ENCODE measurements at regions not wholly inside any gene's neighbourhood (a gene's known extent, or its start where the extent isn't known, plus 50 kb on each side); places are given as distances from the start of the nearest gene placed in this dataset.

GRCh38 chr3:75981401-75981800, 196.1 kb upstream of the ZNF717 start:
- ChIA-PET POLR2A (no interaction called here), CTCF (no interaction called here)
- TF ChIP-seq CTCF (IDR thresholded peaks at IDR 0.05; ENCODE audit: low read depth, low read length): no peak
- H3K27me3 ChIP-seq (ENCODE audit: control insufficient read depth, insufficient read depth, low read length): no peaks in the 10 kb centered on the region
- DNase-seq (ENCODE audit: low read depth, low spot score): no peak
- no peaks in the 10 kb centered on the region for H3K9me3 ChIP-seq (ENCODE audit: control insufficient read depth, insufficient read depth, low read length)
- H3K27ac ChIP-seq (ENCODE audit: low read depth, low read length): no peak overlapping the region
- no peak overlapping the region for H3K4me3 ChIP-seq (ENCODE audit: low read depth, low read length)

GRCh38 chr3:75982151-75982550, 196.8 kb upstream of the ZNF717 start:
- H3K9me3 ChIP-seq (ENCODE audit: control insufficient read depth, insufficient read depth, low read length): no peaks in the 10 kb centered on the region
- H3K27ac ChIP-seq (ENCODE audit: low read depth, low read length): no peak overlapping the region
- POLR2A ChIA-PET: no interaction called here
- DNase-seq (ENCODE audit: low read depth, low spot score): no peak
- TF ChIP-seq CTCF (IDR thresholded peaks at IDR 0.05; ENCODE audit: low read depth, low read length): no peak
- CTCF ChIA-PET: interaction anchor here (2.0 kb wide), 1 partner anchor 63 kb away, joined by 9 read pairs; no protein-coding TSS in a partner anchor
- H3K27me3 ChIP-seq (ENCODE audit: control insufficient read depth, insufficient read depth, low read length): no peaks in the 10 kb centered on the region
- no peak overlapping the region for H3K4me3 ChIP-seq (ENCODE audit: low read depth, low read length)

GRCh38 chr3:75983111-75983510, 197.8 kb upstream of the ZNF717 start:
- no peak for TF ChIP-seq CTCF (IDR thresholded peaks at IDR 0.05; ENCODE audit: low read depth, low read length)
- no peak overlapping the region for H3K27ac ChIP-seq (ENCODE audit: low read depth, low read length)
- no peaks in the 10 kb centered on the region for H3K9me3 ChIP-seq (ENCODE audit: control insufficient read depth, insufficient read depth, low read length)
- ChIA-PET CTCF (interaction anchor here (0.6 to 2.0 kb wide), 2 partner anchors 42 to 62 kb away, joined by 3 to 9 read pairs; no protein-coding TSS in a partner anchor), POLR2A (no interaction called here)
- H3K27me3 ChIP-seq (ENCODE audit: control insufficient read depth, insufficient read depth, low read length): no peaks in the 10 kb centered on the region
- no peak for DNase-seq (ENCODE audit: low read depth, low spot score)
- no peak overlapping the region for H3K4me3 ChIP-seq (ENCODE audit: low read depth, low read length)

GRCh38 chr3:75983609-75984290, 198.4 kb upstream of the ZNF717 start:
- Histone ChIP-seq H3K27me3 (ENCODE audit: control insufficient read depth, insufficient read depth, low read length) (no peaks in the 10 kb centered on the region), H3K27ac (ENCODE audit: low read depth, low read length) (no peak overlapping the region), H3K9me3 (ENCODE audit: control insufficient read depth, insufficient read depth, low read length) (no peaks in the 10 kb centered on the region), H3K4me3 (ENCODE audit: low read depth, low read length) (no peak overlapping the region)
- ChIA-PET POLR2A (no interaction called here), CTCF (interaction anchor here (0.6 to 2.0 kb wide), 2 partner anchors 41 to 61 kb away, joined by 3 to 9 read pairs; no protein-coding TSS in a partner anchor)
- DNase-seq (ENCODE audit: low read depth, low spot score): no peak
- no peak for TF ChIP-seq CTCF (IDR thresholded peaks at IDR 0.05; ENCODE audit: low read depth, low read length)

GRCh38 chr3:75985432-75985831, 200.1 kb upstream of the ZNF717 start:
- CTCF ChIA-PET: no interaction called here
- TF ChIP-seq CTCF (IDR thresholded peaks at IDR 0.05; ENCODE audit: low read depth, low read length): no peak

More at GRCh38 chr3:75985432-75985831, 200.1 kb upstream of the ZNF717 start:
- Histone ChIP-seq H3K27me3 (ENCODE audit: control insufficient read depth, insufficient read depth, low read length) (no peaks in the 10 kb centered on the region), H3K27ac (ENCODE audit: low read depth, low read length) (no peak overlapping the region), H3K4me3 (ENCODE audit: low read depth, low read length) (no peak overlapping the region), H3K9me3 (ENCODE audit: control insufficient read depth, insufficient read depth, low read length) (no peaks in the 10 kb centered on the region)
- POLR2A ChIA-PET: no interaction called here
- DNase-seq (ENCODE audit: low read depth, low spot score): no peak
